Panc1 (cell line): ENCODE measurements at regions not wholly inside any gene's neighbourhood (a gene's known extent, or its start where the extent isn't known, plus 50 kb on each side); places are given as distances from the start of the nearest gene placed in this dataset.

Source experiments
- ATAC-seq: fragments of 200-7000 bp; cut with Tn5 transposase; 2 replicates; pipeline ENCODE4 v1.9.1; 2020; ENCODE audit warnings: mild to moderate bottlenecking, moderate library complexity
- BruUV-seq: library from RNA; stranded (reverse); fragments of 400-500 nt; replicated peaks from 2 replicates; lab custom pipeline; 2021; lab: Mats Ljungman, UMichigan
- CTCF ChIA-PET: fragments of 300-600 bp; sonication (Branson Sonifier 250); formaldehyde crosslinking; loops from one replicate; lab custom pipeline; 2022; ENCODE audit warnings: antibody characterized with exemption; lab: Charles Lee
- POLR2A ChIA-PET: fragments of 300-600 bp; sonication (Branson Sonifier 250); formaldehyde crosslinking; loops from one replicate; lab custom pipeline; 2022; ENCODE audit warnings: antibody characterized with exemption; lab: Charles Lee
- DNase-seq: peaks from one replicate; pipeline ENCODE4 v3.0.0-alpha.2; 2010; ENCODE audit warnings: low read depth, low spot score
- H3K27ac ChIP-seq: 2 replicates; pipeline ENCODE4 v1.5.1; 2011; ENCODE audit warnings: mild to moderate bottlenecking, low read length, inconsistent platforms
- H3K27me3 ChIP-seq: fragments of 200-500 bp; sonication (Bioruptor generic); 2 replicates; pipeline ENCODE4 v1.6.0; 2014; ENCODE audit warnings: low read length, inconsistent platforms; ENCODE audit not compliant: control insufficient read depth, insufficient read depth
- H3K36me3 ChIP-seq: fragments of 200-500 bp; sonication (Bioruptor generic); 2 replicates; pipeline ENCODE4 v1.5.1; 2014; ENCODE audit warnings: inconsistent platforms, mild to moderate bottlenecking, low read length, moderate library complexity; ENCODE audit not compliant: control insufficient read depth, insufficient read depth
- H3K4me1 ChIP-seq: 2 replicates; pipeline ENCODE4 v1.5.1; 2011; ENCODE audit warnings: inconsistent platforms, mild to moderate bottlenecking, low read length, moderate library complexity; ENCODE audit not compliant: control insufficient read depth, insufficient read depth
- H3K4me3 ChIP-seq, 2 experiments: 2 replicates each; pipeline ENCODE4 v1.5.1; 2011 to 2012; ENCODE audit warnings: low read depth in 2 of 2, low read length in 2 of 2, mild to moderate bottlenecking in 2 of 2, inconsistent platforms in 1 of 2, moderate library complexity in 1 of 2
- H3K9me3 ChIP-seq: fragments of 200-500 bp; sonication (Bioruptor generic); 2 replicates; pipeline ENCODE4 v1.5.1; 2014; ENCODE audit warnings: low read depth, mild to moderate bottlenecking, inconsistent platforms, low read length, moderate library complexity; ENCODE audit not compliant: control insufficient read depth, insufficient read depth
- POLR2AphosphoS5 ChIP-seq: IDR thresholded peaks from 2 replicates; pipeline ENCODE4 v1.6.1; 2012; ENCODE audit warnings: mild to moderate bottlenecking, low read depth, low read length, moderate library complexity
- REST ChIP-seq, 2 experiments: IDR thresholded peaks; 2 replicates each; pipeline ENCODE4 v1.6.1; 2011 to 2012; ENCODE audit warnings: low read depth in 2 of 2, control low read depth in 1 of 2, low read length in 1 of 2, mild to moderate bottlenecking in 1 of 2, moderate library complexity in 1 of 2; ENCODE audit not compliant: insufficient read depth in 1 of 2
- SIN3A ChIP-seq: IDR thresholded peaks from 2 replicates; pipeline ENCODE4 v1.6.1; 2012; ENCODE audit warnings: low read depth, mild to moderate bottlenecking, low read length, moderate library complexity, borderline replicate concordance; ENCODE audit not compliant: insufficient read depth
- TCF7L2 ChIP-seq: IDR thresholded peaks from 2 replicates; pipeline ENCODE4 v1.6.1; 2011; ENCODE audit warnings: mild to moderate bottlenecking, low read depth, low read length, inconsistent platforms
- in situ Hi-C: cut with HindIII; loops from 2 replicates; pipeline ENCODE4 v1.10.0; 2016; ENCODE audit warnings: low sequenced_read_pairs, low pct_unique_long_range_greater_than_20kb
- intact Hi-C: fragments of 100-400 bp; cut with micrococcal nuclease; formaldehyde crosslinking; loops from one replicate; pipeline ENCODE4 v1.10.0; 2022; ENCODE audit not compliant: unreplicated experiment
- TF ChIP-seq, protein P1 (sequence below): fragments of 450-650 bp; IDR thresholded peaks from 2 replicates; pipeline ENCODE4 v1.5.1; 2017; ENCODE audit warnings: mild to moderate bottlenecking

DNA sequence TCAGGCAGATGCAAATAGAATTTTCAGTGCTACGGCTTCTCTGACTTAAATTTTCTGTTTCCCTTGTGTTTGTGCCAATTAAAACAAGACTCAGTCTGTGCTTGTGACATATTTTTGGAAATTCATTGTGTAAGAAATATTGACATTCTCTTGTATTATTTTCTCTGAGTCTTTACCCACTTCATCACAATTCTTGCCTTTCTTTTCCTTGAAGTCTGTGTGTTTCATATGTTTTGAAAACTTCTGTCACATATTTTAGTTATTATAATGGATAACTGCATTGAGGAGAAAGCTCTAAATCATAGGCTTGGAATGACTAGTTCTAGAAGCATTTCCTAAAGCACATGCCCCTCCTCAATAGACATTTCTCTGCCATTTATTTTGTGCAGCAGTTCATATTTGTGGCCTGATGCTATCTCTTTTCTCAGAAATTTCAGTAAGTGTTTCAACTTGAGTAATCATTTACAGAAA, 206.6 kb downstream of the PALM2AKAP2 start:
- H3K9me3 ChIP-seq, result no peaks in the 10 kb centered on the region
- POLR2A ChIA-PET, result no interaction called here
- TF ChIP-seq POLR2AphosphoS5, result no peak
- no peak for TF ChIP-seq TCF7L2
- TF ChIP-seq SIN3A, result no peak
- TF ChIP-seq, protein P1, sequence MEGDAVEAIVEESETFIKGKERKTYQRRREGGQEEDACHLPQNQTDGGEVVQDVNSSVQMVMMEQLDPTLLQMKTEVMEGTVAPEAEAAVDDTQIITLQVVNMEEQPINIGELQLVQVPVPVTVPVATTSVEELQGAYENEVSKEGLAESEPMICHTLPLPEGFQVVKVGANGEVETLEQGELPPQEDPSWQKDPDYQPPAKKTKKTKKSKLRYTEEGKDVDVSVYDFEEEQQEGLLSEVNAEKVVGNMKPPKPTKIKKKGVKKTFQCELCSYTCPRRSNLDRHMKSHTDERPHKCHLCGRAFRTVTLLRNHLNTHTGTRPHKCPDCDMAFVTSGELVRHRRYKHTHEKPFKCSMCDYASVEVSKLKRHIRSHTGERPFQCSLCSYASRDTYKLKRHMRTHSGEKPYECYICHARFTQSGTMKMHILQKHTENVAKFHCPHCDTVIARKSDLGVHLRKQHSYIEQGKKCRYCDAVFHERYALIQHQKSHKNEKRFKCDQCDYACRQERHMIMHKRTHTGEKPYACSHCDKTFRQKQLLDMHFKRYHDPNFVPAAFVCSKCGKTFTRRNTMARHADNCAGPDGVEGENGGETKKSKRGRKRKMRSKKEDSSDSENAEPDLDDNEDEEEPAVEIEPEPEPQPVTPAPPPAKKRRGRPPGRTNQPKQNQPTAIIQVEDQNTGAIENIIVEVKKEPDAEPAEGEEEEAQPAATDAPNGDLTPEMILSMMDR, result no peak
- no peak for TF ChIP-seq REST (IDR thresholded peaks at IDR 0.05; ENCODE audit: insufficient read depth in 1 of 2, low read depth in 2 of 2, low read length in 1 of 2)
- intact Hi-C loops (no loop called here), in situ Hi-C loops (no loop called here)
- H3K27ac ChIP-seq, result no peak overlapping the region
- DNase-seq, result no peak
- CTCF ChIA-PET, result interaction anchor here (0.8 kb wide), 1 partner anchor 421 kb away, joined by 4 read pairs; no protein-coding TSS in a partner anchor
- ATAC-seq, result no peak
- no peaks in the 10 kb centered on the region for H3K36me3 ChIP-seq
- H3K27me3 ChIP-seq, result no peaks in the 10 kb centered on the region
- H3K4me1 ChIP-seq, result no peaks in the 10 kb centered on the region
- H3K4me3 ChIP-seq, result no peak overlapping the region
- BruUV-seq, result no TSS peak

DNA sequence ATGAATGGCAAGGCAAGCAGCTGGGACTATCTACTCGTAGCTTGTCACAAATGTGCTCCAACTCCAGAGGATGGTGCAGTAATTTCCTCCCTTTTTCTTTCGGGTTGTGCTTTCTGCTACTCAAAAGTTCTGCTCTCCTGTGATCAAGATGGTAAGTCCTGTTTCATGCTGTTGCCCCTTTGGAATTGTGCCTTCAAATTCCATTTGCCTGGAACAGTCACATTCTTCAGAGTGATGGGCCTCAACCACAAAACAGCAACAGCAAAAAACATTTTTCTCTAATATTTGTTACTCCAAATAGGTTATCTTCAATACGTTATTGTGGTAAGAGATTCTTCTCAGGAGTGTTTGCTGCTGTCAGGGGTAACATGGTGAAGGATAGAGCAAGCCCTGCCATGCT, 209.3 kb downstream of the PALM2AKAP2 start:
- H3K27me3 ChIP-seq, result no peaks in the 10 kb centered on the region
- POLR2A ChIA-PET, result no interaction called here
- H3K9me3 ChIP-seq, result no peaks in the 10 kb centered on the region
- H3K4me3 ChIP-seq, result no peak overlapping the region
- no peak overlapping the region for H3K27ac ChIP-seq
- ATAC-seq, result no peak
- in situ Hi-C loops, result no loop called here
- DNase-seq, result no peak
- no peaks in the 10 kb centered on the region for H3K4me1 ChIP-seq
- CTCF ChIA-PET, result no interaction called here
- intact Hi-C loops, result no loop called here
- no TSS peak for BruUV-seq
- no peaks in the 10 kb centered on the region for H3K36me3 ChIP-seq
- TF ChIP-seq, protein P1, result no peak
- TF ChIP-seq POLR2AphosphoS5 (no peak), REST (IDR thresholded peaks at IDR 0.05; ENCODE audit: insufficient read depth in 1 of 2, low read depth in 2 of 2, low read length in 1 of 2) (no peak)
